ENCODE measurements at regions not wholly inside any gene's neighbourhood (a gene's known extent, or its start where the extent isn't known, plus 50 kb on each side); places are given as distances from the start of the nearest gene placed in this dataset.

GRCh38 chr14:66078006-66078405, 408.2 kb upstream of the CCDC196 start:
- no peak for DNase-seq

- DNase-seq = no peak
Observed at GRCh38 chr14:66081594-66082376, 404.4 kb upstream of the CCDC196 start.

DNA sequence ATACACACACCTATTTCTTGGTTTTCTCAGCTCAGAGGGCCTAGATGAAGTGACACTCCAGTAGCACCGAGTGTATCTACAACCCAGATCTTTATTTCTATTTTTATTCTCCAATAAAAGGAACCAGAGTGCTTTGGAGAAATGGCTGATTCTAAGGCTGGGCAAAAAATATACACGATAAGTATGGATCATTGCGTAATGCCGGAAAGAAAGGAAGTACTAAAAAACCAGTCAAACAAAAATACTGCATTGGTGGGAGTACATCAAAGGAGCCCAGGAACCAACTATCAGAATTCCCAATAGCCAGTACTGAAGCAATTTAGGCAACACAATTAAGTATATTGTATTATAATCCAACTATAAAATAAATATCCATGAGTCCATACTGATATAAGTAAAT, 400.9 kb upstream of the CCDC196 start:
- no peak for DNase-seq

GRCh38 chr14:66085665-66086064, 400.5 kb upstream of the CCDC196 start:
- no peak for DNase-seq

DNA sequence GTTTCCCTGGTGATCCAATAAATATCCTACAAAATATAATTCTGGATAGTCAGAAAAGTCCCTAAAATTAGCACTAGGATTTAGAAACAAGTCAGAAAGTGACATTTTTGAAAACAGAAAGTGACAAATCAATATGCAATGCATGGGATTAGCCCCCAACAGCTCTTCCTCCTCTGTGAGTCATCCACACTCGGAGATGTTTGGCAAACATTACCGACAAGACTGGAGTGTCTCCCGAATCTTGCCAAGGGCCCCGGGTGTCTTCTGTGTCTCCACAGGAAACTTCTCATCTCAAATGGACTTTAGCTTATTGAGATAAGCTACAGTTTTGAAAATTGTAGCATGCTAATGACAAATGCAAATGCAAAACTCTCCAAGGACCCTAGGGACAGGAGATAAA, 398.9 kb upstream of the CCDC196 start:
- no peak for DNase-seq

GRCh38 chr14:66088656-66089055, 397.5 kb upstream of the CCDC196 start:
- no peak for DNase-seq

GRCh38 chr14:66092206-66092605, 394.0 kb upstream of the CCDC196 start:
- DNase-seq = no peak

DNA sequence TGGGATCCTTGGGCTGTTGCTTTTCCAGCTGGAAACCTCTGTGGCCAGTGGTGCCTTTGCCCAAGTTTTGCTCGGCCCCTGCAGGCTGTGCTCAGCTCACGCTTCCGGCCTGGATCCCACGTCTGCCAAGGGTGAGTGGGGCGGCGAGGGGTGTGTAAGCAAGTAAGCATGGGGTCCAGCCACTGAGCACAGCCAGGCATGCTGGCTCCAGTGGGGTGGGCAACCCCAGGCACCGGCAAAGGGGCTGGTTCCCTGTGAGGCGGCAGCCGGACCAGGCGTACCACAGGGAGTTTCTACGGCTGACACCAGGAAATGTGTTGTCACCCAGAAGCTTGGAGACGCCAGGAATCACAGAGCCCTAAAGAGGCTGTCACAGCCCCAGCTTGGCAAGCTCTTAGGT, 393.4 kb upstream of the CCDC196 start:
- no peak for DNase-seq

DNA sequence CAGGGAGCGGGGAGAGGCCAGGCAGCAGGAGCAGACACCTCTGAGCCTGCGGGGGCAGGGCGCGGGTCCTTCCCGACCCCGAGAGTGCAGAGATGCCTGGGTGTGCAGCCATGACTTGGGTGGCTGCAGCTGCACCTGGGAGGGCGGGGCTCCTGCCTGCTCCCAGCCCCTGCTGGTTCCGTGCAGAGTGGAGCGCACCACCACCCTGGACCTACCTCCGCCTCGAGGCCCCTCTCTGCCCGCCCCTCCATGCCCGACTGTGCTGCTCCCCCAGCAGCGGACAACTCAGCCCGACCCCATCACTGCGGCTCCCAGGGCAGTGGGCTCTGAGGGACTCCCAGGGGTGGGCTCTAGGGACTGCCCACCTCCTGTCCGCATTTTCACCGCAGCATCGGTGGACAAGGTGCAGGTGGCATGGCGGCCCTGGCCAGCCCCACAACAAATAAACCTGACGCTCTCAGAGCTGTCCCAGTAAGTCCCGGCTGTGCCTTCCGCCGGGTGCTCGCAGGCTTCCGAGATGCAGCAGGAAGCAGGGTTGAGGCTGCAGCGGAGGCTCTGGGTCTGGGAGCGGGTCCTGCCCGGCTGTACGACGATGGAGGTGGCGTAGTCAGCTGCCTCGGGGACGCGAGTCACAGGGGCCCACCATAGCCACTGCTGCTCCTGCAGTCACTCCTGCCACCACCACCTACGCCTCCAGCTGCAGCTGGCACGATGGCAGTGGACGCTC, 392.0 kb upstream of the CCDC196 start:
- DNase-seq = no peak

DNA sequence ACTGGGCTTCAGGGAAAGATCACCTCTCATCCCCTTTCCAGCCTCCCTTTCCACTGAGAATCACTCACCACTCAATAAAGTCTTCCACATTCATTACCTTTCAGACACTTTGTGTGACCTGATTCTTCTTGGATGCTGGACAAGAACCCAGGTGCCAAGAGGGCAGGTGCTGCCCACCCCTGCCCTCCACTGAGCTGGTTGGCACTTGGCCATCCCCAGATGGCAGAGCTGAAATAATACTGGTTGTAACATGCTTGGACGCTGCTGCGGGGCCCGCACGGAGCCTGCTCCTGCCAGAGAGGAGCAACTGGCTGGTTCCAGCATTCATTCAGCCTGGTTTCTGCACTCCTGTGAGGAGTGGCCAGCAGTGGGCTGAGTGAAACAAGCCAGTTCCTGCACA, 386.7 kb upstream of the CCDC196 start:
- DNase-seq = no peak

DNA sequence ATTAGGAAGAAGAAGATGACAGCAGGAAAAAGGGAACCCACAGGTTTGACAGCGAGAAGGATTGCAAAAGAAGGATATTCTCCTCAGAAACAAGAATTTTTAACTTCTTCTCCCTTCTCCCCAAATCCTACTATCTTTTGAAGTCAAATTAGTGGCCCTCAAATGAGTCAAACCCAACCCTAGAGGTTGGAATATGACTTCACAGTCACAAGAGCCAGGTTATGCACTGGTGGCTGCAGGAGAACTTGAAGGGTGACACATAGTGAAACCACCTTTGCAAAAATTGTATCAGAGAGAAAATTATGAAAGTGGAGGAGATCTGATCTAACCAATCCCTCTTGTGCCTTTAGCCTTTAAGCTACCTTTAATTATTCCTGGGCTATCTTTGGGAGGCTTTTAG, 386.2 kb upstream of the CCDC196 start:
- DNase-seq = no peak

- no peak for DNase-seq
Observed at GRCh38 chr14:66101662-66102061, 384.5 kb upstream of the CCDC196 start.

- DNase-seq = no peak
Observed at GRCh38 chr14:66104486-66104885, 381.7 kb upstream of the CCDC196 start.

- DNase-seq = no peak
Observed at GRCh38 chr14:66105815-66106214, 380.4 kb upstream of the CCDC196 start.

- DNase-seq = no peak
Observed at GRCh38 chr14:66109426-66109825, 376.7 kb upstream of the CCDC196 start.

DNA sequence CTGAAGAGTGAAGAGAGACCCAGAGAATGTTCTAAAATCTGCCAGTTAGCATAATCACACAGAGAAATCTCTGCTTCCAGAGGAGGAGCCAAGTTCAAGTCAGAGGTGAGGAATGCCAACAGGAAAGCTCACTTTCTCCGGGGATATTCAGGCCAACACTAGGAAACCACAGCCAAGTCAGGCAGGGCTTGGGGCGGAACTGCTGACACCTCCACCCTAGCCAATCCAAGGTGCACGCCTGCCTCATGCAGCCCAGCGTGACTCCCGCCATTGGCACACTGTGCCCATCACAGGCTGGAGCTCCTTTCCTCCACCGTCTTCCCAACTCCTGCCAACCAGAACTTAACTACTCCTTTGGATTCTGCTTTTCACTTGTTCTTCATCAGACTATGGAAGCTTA, 374.3 kb upstream of the CCDC196 start:
- DNase-seq = no peak

GRCh38 chr14:66114071-66114470, 372.1 kb upstream of the CCDC196 start:
- DNase-seq = no peak

GRCh38 chr14:66115740-66116502, 370.2 kb upstream of the CCDC196 start:
- no peak for DNase-seq

DNA sequence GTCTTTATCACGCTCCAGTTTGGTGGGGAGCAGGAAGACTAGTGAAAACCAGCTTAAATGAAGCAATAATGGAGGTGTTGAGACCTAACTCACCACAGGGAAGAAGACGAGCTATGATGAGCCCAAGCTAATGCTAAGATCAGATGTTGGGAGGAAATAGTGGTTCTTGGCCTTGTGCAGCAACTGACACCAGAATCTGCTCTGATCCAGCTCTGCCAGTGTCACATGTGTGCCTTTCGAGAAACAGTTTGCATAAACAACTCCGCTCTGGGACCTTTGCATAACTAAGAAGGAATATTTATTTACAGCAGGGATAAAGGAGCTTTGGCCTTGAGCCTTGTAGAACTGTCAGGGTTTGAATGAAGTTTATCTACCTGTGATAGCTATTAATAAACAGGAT, 369.4 kb upstream of the CCDC196 start:
- no peak for DNase-seq

- no peak for DNase-seq
Observed at GRCh38 chr14:66117600-66117999, 368.6 kb upstream of the CCDC196 start.

GRCh38 chr14:66119606-66120231, 366.5 kb upstream of the CCDC196 start:
- no peak for DNase-seq

GRCh38 chr14:66120402-66120801, 365.8 kb upstream of the CCDC196 start:
- DNase-seq = no peak

DNA sequence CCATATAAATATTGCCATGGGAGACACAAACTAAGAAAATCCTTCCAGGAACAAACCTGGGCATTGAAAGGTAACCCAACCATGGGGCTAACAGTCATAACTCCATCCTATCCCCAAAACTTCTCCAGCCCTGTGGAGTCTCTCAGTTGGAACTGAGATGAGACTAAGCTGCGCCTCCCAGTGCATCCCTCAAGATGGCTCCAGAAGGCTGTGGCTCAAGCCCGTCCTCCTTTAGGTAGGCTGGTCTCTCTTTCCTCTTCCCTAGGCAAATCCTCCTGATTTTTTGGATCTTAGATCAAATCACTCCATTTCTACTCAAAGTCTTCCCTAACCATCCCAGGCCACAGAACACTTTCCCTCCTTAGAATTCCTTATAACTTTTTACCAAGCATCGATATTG, 364.3 kb upstream of the CCDC196 start:
- DNase-seq = no peak
